ENCODE measurements at regions not wholly inside any gene's neighbourhood (a gene's known extent, or its start where the extent isn't known, plus 50 kb on each side); places are given as distances from the start of the nearest gene placed in this dataset.

- DNase-seq (ENCODE audit: low read depth in 2 of 2): no peak
- Histone ChIP-seq H3K79me2 (ENCODE audit: control insufficient read depth, insufficient read depth, low read length) (no peaks in the 10 kb centered on the region), H2AFZ (ENCODE audit: low read length) (no peak overlapping the region), H3K9ac (ENCODE audit: insufficient read depth, low read length) (no peak overlapping the region), H3K27ac (ENCODE audit: insufficient read depth, low read length) (no peak overlapping the region), H3K27me3 (ENCODE audit: control insufficient read depth, insufficient read depth, low read length) (no peaks in the 10 kb centered on the region), H3K4me1 (ENCODE audit: control insufficient read depth, extremely low read depth, insufficient read depth, low read length) (no peaks in the 10 kb centered on the region), H3K9me3 (ENCODE audit: control insufficient read depth, insufficient read depth, low read depth, low read length) (no peaks in the 10 kb centered on the region), H4K20me1 (ENCODE audit: control insufficient read depth, extremely low read depth, insufficient read depth, low read length) (no peaks in the 10 kb centered on the region), H3K36me3 (ENCODE audit: control insufficient read depth, insufficient read depth, low read length) (no peaks in the 10 kb centered on the region), H3K4me2 (ENCODE audit: extremely low read depth, insufficient read depth, low read length) (no peak overlapping the region), H3K4me3 (replicated peaks in 1 of 4; ENCODE audit: control extremely low read depth in 1 of 4, insufficient read depth in 1 of 4, low read depth in 3 of 4, low read length in 4 of 4) (no peak overlapping the region)
- no peak for TF ChIP-seq EZH2 (IDR thresholded peaks at IDR 0.05; ENCODE audit: low read length, missing control alignments)
- TF ChIP-seq, protein P1, sequence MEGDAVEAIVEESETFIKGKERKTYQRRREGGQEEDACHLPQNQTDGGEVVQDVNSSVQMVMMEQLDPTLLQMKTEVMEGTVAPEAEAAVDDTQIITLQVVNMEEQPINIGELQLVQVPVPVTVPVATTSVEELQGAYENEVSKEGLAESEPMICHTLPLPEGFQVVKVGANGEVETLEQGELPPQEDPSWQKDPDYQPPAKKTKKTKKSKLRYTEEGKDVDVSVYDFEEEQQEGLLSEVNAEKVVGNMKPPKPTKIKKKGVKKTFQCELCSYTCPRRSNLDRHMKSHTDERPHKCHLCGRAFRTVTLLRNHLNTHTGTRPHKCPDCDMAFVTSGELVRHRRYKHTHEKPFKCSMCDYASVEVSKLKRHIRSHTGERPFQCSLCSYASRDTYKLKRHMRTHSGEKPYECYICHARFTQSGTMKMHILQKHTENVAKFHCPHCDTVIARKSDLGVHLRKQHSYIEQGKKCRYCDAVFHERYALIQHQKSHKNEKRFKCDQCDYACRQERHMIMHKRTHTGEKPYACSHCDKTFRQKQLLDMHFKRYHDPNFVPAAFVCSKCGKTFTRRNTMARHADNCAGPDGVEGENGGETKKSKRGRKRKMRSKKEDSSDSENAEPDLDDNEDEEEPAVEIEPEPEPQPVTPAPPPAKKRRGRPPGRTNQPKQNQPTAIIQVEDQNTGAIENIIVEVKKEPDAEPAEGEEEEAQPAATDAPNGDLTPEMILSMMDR (conservative IDR thresholded peaks at IDR 0.05 in 1 of 2, IDR thresholded peaks at IDR 0.05 in 1 of 2; ENCODE audit: low read depth in 1 of 2, low read length in 2 of 2): no peak
Measured at GRCh38 chr1:219687779-219688178, 74.9 kb upstream of the ZC3H11B start.

- Histone ChIP-seq H3K36me3 (ENCODE audit: control insufficient read depth, insufficient read depth, low read length) (no peaks in the 10 kb centered on the region), H2AFZ (ENCODE audit: low read length) (no peak overlapping the region), H3K27ac (ENCODE audit: insufficient read depth, low read length) (no peak overlapping the region), H4K20me1 (ENCODE audit: control insufficient read depth, extremely low read depth, insufficient read depth, low read length) (no peaks in the 10 kb centered on the region), H3K9ac (ENCODE audit: insufficient read depth, low read length) (no peak overlapping the region), H3K4me2 (ENCODE audit: extremely low read depth, insufficient read depth, low read length) (no peak overlapping the region), H3K4me1 (ENCODE audit: control insufficient read depth, extremely low read depth, insufficient read depth, low read length) (no peaks in the 10 kb centered on the region), H3K9me3 (ENCODE audit: control insufficient read depth, insufficient read depth, low read depth, low read length) (no peaks in the 10 kb centered on the region), H3K27me3 (ENCODE audit: control insufficient read depth, insufficient read depth, low read length) (no peaks in the 10 kb centered on the region), H3K79me2 (ENCODE audit: control insufficient read depth, insufficient read depth, low read length) (no peaks in the 10 kb centered on the region), H3K4me3 (replicated peaks in 1 of 4; ENCODE audit: control extremely low read depth in 1 of 4, insufficient read depth in 1 of 4, low read depth in 3 of 4, low read length in 4 of 4) (no peak overlapping the region)
- TF ChIP-seq EZH2 (IDR thresholded peaks at IDR 0.05; ENCODE audit: low read length, missing control alignments): no peak
- TF ChIP-seq, protein P1 (conservative IDR thresholded peaks at IDR 0.05 in 1 of 2, IDR thresholded peaks at IDR 0.05 in 1 of 2; ENCODE audit: low read depth in 1 of 2, low read length in 2 of 2): no peak
- peak in 1 of 2 donors; percentile 42 for DNase-seq (ENCODE audit: low read depth in 2 of 2)
Measured at GRCh38 chr1:219686171-219686570, 73.3 kb upstream of the ZC3H11B start.

DNA sequence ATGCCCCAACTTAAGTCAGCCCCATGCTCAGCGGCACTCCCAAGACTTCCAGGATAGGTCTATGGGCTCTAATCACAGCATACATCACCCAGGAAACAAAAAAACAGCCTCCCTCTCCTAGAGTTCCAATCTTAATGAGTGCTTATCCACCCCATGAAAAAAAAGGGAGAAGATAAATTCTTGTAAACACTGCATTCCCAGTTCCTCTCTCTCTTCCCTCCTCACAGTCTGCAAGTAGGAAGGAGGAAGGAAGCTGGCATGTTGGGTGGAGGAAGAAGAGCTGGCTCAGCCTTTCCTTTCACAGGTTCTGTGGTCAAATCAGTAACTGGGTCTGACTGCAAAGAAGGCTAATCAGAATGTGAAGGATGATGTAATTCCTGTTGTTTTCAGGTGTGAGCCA is 69.9 kb upstream of the ZC3H11B start:
- Histone ChIP-seq H3K4me1 (ENCODE audit: control insufficient read depth, extremely low read depth, insufficient read depth, low read length) (no peaks in the 10 kb centered on the region), H3K9ac (ENCODE audit: insufficient read depth, low read length) (no peak overlapping the region), H3K79me2 (ENCODE audit: control insufficient read depth, insufficient read depth, low read length) (no peaks in the 10 kb centered on the region), H3K4me3 (replicated peaks in 1 of 4; ENCODE audit: control extremely low read depth in 1 of 4, insufficient read depth in 1 of 4, low read depth in 3 of 4, low read length in 4 of 4) (no peak overlapping the region), H2AFZ (ENCODE audit: low read length) (no peak overlapping the region), H3K36me3 (ENCODE audit: control insufficient read depth, insufficient read depth, low read length) (no peaks in the 10 kb centered on the region), H4K20me1 (ENCODE audit: control insufficient read depth, extremely low read depth, insufficient read depth, low read length) (no peaks in the 10 kb centered on the region), H3K27ac (ENCODE audit: insufficient read depth, low read length) (no peak overlapping the region), H3K9me3 (ENCODE audit: control insufficient read depth, insufficient read depth, low read depth, low read length) (no peaks in the 10 kb centered on the region), H3K4me2 (ENCODE audit: extremely low read depth, insufficient read depth, low read length) (no peak overlapping the region), H3K27me3 (ENCODE audit: control insufficient read depth, insufficient read depth, low read length) (no peaks in the 10 kb centered on the region)
- no peak for DNase-seq (ENCODE audit: low read depth in 2 of 2)
- TF ChIP-seq EZH2 (IDR thresholded peaks at IDR 0.05; ENCODE audit: low read length, missing control alignments): no peak
- TF ChIP-seq, protein P1 (conservative IDR thresholded peaks at IDR 0.05 in 1 of 2, IDR thresholded peaks at IDR 0.05 in 1 of 2; ENCODE audit: low read depth in 1 of 2, low read length in 2 of 2): no peak
